SH-SY5Y (cell line): ENCODE measurements at regions not wholly inside any gene's neighbourhood (a gene's known extent, or its start where the extent isn't known, plus 50 kb on each side); places are given as distances from the start of the nearest gene placed in this dataset.

Experiments used
- GATA2 ChIP-seq: IDR thresholded peaks from 2 replicates; pipeline ENCODE4 v1.6.1; 2011; ENCODE audit warnings: mild to moderate bottlenecking, low read depth, low read length
- GATA3 ChIP-seq: IDR thresholded peaks from 2 replicates; pipeline ENCODE4 v1.6.1; 2011; ENCODE audit warnings: low read depth, mild to moderate bottlenecking, low read length, moderate library complexity

DNA sequence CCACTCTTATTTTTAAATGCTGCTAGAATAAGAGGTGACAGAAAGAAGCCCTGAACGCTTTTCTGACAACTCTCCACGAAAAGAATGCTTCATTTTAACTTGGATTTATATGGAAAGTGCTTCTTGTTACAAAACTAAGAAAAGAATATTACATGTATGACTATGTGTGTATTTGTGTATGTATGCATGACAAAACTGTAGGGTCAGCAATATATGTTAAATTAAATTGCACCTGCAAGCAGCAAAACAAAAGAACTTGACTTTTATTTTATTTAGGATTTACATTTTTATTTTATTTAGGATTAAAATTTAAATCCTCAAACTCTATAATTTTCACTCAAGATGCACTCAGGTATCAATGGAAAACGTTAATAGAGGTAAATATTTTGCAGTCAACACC lies 187.1 kb downstream of the NR4A2 start:
- no peak for TF ChIP-seq GATA3
- TF ChIP-seq GATA2, result no peak

DNA sequence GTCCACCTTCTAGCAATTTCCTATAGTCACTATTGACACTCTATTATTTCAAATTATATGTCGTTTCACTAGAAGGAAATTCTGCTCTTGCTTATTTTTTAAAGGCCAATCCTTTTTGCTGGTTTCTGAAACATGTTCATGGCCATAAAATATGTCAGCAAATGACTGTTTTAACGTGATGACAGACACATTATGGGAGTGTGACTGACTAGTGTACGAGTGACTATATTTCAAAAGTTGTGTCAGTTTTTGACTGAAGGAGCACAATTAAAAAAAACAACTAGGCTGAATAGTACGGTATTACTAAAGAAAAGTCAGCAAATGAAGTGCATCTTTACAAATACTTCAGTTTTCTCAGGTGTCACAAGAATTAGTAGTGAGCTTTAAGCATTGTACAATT lies 196.0 kb downstream of the NR4A2 start:
- TF ChIP-seq GATA3, result no peak
- no peak for TF ChIP-seq GATA2

DNA sequence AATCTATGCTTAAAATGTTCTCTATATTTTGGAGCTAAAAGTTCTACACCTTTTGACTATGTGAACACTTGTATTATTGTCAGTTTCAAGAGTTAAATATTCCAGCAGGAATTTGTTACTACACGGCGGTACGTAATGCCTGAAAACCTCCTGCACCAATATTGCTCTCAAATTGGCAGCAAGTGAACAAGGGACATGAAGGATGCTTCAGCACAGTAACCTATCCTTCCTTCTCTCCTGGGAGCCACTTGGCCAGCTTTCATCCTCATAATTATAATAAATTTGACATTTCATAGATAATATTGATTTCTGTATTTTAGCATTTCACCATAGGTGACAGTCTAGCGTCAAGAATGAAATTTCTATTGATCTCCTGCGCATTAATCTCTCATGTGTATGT lies 197.6 kb downstream of the NR4A2 start:
- TF ChIP-seq GATA3, result no peak
- no peak for TF ChIP-seq GATA2

DNA sequence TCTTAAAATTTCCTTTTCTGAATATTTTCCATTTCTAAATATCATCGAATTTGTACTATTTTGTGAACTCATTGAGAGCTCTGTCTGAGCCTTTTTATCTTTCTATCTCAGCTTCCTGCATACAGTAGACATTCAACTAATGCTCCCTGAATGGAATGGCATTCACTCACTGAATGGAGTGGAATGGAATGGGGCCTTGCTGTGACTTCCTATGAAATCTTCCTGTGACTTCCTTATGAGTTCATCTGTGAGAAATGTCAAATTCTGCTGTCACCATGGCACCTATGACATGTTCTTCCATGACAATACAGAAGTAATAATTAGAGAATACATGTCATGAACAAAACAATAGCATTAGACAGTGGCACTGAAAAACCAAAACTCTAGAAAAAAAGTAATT lies 199.6 kb downstream of the NR4A2 start:
- TF ChIP-seq GATA3 (no peak), GATA2 (no peak)

DNA sequence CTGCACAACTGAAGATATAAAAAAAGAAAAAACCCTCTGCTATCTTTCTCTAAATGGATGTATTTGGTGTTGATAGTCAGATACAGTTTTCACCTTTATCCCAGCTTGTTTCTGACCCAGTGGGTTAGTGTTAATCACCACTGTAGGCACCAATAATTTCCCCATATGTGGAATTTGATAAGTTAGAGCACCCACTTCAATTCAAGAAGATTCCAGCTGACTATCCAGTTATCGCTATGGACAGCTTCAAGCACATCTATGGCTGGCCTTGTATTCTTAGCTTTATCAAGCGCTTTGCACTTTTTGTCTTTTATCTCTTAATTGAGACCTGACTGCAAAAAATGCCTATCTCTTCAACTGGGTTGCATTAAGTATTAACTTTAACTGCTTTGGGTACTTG lies 200.4 kb downstream of the NR4A2 start:
- TF ChIP-seq GATA3, result no peak
- TF ChIP-seq GATA2, result no peak

DNA sequence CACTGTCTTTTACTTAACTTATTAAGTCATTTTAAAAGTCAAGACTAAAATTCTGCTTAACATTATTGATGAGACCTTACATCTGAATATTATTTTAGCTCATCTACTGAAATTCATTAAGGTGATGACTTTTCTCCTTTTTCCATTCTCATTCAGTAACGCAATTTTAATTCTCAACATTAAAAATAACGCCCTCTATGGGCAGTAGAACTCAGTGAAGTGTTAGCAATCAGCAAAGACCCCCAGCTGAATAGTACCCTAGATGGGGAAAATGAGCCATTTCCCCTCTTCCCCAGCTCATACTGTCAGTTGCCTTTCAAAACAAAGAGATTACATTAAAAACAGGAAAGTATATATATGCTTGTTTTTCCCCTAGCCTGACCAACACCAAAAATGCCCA lies 203.3 kb downstream of the NR4A2 start:
- TF ChIP-seq GATA3 (no peak), GATA2 (no peak)

DNA sequence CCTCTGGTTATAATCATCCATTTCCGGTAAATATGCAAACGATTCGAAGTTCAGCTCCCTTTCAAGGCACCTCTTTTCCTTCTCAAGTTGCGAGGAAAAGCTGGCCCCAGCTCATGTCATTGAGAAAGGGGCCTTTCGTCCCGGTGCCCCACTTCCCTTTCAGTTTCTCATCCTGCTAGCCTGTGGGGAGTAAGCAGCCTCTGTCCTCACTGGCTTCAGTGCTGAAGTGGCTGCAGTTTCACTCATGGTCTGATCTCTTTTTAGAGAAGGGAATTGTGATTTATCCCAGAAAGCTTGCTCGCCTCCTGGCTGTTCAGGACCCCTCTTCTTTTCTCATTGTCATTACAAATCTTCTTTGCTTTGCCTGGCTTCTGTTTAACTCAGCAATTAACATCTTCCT lies 207.5 kb downstream of the NR4A2 start:
- TF ChIP-seq GATA2, result no peak

DNA sequence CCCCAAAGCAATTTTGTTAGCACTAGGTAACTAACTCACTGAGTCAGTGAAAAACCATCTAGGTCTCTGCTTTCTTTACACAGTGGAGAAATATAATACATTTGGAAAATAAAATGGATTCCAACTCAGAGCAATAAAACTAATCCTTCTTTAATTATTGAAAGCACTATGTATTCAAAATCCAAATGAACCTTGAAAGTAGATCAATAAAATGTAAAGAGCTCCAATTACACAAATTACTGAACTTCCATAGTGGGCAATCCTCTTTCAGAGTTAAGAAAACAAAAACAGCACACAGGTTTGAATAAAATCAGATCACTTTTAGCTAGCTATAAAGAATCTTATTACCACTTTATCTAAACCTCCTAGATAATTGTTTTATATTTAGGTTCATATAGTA lies 208.1 kb downstream of the NR4A2 start:
- no peak for TF ChIP-seq GATA2
- TF ChIP-seq GATA3, result no peak

DNA sequence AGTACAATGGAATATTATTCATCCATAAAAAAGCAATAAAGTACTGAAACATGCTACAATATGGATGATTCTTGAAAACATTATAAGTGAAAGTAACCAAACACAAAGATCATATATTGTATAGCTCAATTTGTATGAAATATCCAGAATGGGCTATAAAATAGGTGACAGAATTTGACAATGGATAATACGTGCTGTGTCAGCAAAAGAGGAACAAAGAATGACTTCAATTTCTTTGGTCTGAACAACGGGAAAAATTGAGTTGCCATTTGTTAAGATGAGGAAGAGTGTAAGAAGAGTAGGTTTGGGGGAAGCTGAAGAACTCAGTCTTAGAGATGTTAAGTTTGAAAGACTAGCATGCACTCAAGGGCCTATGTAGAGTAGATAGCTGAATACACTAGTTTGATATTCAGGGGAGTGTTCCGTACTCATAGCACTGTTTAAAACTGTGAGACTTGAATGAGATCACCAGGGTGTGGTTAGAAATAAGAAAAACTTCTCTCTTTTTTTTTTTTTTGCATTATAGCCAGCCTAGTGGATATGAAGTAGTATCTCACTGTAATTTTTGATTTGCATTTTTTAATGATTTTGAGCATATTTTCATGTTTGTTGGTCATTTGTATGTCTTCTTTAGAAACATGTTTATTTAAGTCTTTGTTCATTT lies 213.6 kb downstream of the NR4A2 start:
- TF ChIP-seq GATA3 (no peak), GATA2 (no peak)

DNA sequence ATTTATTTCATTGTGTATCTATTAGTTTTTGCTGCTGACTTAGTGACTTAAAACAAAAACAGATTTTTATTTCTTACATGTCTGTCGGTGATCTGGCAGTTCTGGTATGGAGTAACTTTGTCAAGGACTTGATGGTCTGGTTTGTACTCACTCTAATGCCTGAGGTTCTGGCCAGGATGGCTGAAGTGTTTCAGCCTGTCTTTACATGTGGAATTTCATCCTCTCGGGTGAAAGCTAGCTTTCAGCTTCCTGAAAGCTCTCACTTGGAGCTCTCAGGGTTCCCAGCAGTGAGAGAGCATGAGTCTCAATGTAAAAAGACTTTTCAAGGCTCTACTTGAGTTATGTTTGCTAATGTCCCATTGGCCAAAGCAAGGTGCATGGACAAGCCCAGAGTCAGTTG lies 216.4 kb downstream of the NR4A2 start:
- TF ChIP-seq GATA3, result no peak
- no peak for TF ChIP-seq GATA2

DNA sequence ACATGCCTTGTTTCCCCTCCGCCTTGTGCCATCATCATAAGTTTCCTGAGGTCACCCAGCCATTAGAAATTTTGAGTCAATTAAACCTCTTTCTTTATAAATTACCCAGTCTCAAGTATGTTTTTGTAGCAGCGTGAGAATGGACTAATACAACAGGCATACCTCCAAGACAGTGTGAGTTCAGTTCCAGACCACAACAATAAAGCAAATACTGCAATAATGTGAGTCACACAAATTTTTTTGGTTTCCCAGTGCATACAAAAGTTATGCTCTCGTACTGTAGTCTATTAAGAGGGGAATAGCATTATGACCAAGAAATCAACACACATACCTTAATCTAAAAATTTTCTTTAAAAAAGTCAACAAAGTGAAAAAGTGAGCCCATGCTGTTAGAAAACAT lies 217.2 kb downstream of the NR4A2 start:
- no peak for TF ChIP-seq GATA3
- TF ChIP-seq GATA2, result no peak

DNA sequence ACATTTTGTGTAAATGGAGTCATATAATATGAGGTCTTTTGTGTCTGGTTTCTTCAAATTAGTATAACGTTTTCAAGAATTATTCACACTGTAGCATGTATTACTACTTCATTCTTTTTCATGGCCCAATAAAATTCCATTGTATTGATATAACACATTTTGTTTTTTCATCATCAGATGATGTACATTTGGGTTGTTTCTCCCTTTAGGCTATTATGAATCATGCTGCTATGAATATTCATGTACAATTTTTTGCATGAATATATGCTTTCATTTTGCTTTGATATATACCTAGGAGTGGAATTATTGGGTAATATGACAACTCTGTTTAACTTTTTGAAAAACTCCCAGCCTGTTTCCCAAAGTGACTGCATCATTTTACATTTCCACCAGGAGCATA lies 220.2 kb downstream of the NR4A2 start:
- TF ChIP-seq GATA2, result no peak
- no peak for TF ChIP-seq GATA3

DNA sequence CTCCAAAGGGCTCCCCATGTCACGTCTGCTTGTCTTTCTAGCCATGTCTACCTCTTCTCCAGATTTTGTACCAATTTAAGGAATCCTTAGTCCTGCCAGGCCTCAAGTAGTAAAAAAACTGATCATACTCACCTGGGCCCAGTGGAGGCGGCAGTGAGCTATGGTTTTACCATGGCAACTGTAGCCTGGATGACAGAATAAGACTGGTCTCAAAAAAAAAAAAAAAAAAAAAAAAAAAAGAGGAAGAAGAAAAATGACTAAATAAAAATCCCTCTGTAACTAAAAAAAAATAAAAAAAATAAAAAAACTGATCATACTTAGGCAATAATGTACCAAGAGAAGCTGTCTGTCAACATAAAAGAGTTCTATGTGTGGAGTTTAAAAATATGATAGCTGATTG lies 221.6 kb downstream of the NR4A2 start:
- TF ChIP-seq GATA2, result no peak
- no peak for TF ChIP-seq GATA3

DNA sequence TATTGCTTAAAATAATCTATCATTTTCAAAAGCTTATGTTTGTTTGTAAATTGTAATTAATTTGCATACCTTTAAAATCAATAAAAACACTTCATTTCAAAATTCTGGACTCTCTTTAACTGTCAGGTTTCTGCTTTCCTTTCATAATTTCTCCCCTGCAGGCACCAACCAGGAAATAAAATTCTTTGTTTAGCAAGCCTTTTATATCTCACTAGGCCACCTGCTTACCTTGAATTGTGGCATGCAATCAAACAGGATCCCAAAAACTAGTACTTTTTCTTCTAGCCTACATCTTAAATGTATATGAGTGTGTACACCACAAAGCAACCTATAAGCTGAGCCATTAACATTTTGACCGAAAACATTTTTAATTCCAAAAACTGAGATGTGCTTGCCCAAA lies 233.1 kb downstream of the NR4A2 start:
- TF ChIP-seq GATA3 (no peak), GATA2 (no peak)

DNA sequence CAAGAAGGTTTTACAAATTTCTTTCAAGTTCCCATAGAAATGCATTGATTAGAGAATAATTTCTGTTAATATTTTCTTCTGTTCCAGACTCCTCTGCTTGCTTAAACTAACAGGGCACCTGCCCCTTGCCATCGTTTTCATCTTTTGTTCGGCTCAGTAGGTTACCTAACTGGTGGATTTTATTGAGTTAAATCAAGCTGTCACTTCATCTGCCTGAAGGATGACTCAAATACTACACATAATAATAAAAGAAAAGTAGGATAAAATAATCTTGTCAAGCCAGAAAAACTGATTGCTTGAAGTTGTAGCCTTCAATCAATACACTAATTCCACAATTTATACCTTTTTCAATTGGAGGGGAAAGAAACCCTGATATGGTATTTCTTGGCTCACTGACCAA lies 234.0 kb downstream of the NR4A2 start:
- no peak for TF ChIP-seq GATA3
- TF ChIP-seq GATA2, result no peak

DNA sequence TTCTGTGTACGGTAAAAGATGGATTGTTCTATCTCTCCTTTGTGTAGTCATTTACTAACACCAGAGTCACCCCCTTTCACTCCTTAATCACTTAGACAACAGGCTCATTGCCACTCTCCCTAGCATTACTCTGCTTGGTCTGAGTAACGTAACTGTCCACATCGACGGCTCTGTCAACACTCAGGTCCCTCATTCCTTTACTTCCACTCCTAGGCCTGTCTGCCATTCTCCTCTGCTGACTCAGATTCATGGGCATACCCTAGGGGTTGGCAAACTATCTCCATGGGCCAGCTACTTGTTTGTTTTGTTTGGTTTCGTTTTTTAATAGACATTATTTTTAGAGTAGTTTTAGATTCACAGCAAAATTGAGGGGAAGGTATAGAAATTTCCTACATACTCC lies 243.9 kb downstream of the NR4A2 start:
- TF ChIP-seq GATA2 (no peak), GATA3 (no peak)

DNA sequence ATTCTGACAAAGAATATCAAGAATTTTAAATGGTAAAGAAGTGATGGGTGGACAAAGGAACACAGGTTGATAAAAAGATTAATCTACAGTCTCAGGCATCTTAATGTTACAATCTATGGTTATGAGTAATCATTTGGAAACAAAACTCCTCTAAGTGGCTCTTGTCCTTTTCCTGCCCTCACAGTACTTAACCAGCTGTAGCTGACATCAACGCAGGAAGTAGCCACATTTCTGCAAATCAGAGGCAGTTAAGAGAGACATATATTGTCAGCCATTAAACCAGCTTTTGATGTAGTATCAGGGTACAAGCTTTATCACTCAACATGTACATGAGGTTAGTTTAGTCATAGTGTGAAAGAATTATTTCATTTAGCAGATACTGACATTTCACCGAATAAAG lies 244.6 kb downstream of the NR4A2 start:
- no peak for TF ChIP-seq GATA2
- no peak for TF ChIP-seq GATA3
